HG03060 (cell line): ENCODE measurements at regions not wholly inside any gene's neighbourhood (a gene's known extent, or its start where the extent isn't known, plus 50 kb on each side); places are given as distances from the start of the nearest gene placed in this dataset.
"Not testable (repeated sequence)": the region's sequence is repeated elsewhere in the genome, so short reads cannot be mapped to it uniquely, and the experiment has no call there.

Experiments used
- ATAC-seq: cut with Tn5 transposase; IDR thresholded peaks from one replicate; pipeline ENCODE4 v1.9.1; 2021; ENCODE audit warnings: low read depth, moderate number of reproducible peaks; ENCODE audit not compliant: unreplicated experiment

DNA sequence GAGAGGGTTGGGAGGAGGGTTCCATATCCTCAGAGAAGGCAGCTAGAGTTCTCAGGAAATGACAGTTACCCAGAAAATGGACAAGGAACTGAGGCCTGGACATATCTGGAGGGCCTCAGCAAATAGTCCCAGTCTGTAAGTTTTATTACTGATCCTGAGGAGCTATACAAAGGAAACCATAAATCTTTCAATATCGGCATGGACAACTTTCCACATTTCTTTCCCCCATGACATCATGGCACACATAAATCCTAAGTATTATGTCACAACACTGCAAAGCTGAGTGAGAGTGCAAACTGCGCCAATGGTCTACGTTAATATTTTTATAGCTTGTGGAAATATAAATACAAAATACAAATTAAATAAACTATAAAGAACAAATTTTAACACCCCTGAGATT is 1356.2 kb upstream of the C9orf72 start:
- ATAC-seq: no peak

DNA sequence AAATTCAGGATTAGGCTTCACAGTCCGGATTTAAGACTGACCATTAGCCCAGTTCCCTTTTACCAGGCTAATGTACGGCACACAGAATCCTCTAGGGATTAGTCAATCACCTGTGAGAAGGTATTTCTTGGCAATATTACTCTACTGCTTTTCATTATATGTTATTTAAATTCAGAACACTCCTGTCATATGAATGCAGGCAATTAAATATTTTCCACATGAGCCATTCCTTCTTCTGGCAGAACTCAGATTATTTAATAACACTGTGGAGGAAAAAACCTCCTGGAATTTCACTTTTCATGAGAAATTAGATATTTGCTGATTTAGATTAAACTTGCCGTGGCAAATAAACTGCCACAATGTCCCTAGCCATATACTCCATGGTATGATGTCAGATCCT is 1357.5 kb upstream of the C9orf72 start:
- ATAC-seq: no peak

DNA sequence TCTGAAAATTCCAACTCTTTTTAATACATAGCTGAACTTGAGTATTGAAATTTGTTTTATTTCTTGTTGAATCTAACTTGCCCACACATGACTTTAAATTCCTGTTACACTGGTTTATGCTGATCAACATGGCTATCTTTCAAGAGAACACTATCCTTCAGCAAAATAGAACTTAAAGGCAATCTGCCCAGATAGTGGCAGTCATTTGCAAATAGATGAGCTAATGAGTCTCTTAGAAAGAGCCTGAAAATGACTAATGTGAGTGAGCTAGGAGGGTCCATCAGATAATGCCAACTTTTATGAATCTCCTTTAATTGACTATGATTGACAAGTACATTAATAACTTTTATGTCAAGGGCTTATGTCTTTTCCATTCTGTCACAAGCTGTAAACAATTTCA is 1360.8 kb upstream of the C9orf72 start:
- no peak for ATAC-seq

DNA sequence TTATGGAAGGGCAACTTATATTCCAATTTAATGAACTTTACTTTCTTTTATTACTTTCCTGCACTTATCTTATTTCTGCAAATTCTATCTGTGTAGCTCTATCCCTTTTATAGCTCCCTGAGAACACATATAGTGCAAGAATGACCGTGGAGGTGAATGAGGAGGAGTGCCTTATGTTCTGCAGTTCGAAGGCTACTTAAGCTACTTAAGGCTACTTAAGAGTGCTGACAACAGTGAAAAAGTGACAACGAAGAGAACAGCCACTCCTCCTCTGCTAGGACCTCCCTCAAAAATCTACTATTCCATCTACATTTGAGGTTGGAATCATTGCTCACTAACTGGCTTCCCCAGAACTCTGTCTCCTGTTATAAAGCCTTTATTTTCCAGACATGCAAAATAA is 1365.7 kb upstream of the C9orf72 start:
- no peak for ATAC-seq

DNA sequence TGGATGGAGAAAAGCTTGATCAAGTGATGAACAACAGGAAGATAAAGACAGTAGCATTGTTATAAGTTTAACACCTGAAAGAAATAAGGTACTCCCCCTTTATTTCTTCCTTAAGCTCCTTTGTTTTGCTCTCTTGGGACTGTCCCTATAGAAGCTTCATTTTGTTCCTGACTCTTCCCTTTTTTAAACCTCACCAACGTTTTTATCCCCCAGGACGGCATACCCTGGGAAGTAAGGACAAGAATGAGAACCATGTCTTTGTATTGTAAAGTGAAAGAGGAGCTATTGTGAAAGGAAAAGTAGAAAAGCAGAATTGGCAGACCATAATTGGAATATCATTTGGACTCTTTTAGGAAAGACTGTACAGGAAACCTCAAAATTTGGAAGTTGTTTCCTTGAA is 1368.6 kb upstream of the C9orf72 start:
- ATAC-seq: no peak

DNA sequence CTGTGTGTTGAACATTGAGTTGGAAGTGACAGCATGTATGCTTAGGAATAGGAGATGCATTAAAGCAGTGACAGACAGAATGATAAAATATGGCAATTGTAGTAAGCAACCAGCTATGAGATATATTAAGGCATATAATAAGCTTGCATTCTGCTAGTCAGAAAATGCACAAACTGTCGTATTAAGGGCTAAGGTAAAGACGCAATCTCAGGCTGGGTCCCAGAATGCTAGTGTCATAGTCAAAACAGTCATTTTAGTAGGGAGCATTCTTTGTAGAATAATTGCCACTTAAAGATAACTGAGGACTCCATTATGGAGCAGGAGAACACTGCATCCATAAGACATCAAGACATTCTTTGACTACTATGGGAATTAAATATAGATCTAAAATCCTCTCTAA is 1369.7 kb upstream of the C9orf72 start:
- no peak for ATAC-seq

DNA sequence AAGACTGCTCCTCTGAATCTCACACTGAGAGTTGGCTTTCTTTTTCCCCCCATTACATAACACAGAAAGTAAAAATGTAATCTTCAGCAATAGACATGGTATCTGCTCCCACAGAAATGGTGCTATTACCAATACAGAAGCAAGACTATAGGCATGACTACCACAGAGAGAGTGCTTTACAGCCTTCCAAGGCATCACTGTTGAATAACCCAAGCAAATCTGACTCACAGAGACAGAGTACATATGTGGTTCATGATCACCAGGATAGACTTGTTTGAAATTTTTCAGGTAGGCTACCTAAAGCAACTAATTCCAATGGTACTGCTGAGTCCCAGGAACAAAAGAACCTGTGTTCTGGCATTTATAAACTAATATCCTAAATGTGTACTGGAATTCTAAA is 1373.4 kb upstream of the C9orf72 start:
- ATAC-seq: no peak

DNA sequence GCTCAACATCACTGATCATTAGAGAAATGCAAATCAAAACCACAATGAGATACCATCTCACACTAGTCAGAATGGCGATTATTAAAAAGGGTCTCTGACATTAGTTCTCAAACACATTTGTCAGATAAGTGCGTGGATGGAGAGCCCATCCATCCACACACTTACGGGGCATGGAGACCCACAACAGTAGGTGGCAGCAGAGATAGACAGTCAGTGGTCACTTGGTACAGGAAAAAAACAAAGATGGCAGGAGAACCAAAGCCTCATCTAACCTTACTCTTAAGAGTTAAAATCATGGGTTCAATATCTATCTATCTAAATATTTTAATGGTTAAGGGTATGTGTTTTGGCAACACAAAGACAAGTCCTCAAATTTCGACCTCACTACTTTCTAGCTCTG is 1378.7 kb upstream of the C9orf72 start:
- no peak for ATAC-seq

DNA sequence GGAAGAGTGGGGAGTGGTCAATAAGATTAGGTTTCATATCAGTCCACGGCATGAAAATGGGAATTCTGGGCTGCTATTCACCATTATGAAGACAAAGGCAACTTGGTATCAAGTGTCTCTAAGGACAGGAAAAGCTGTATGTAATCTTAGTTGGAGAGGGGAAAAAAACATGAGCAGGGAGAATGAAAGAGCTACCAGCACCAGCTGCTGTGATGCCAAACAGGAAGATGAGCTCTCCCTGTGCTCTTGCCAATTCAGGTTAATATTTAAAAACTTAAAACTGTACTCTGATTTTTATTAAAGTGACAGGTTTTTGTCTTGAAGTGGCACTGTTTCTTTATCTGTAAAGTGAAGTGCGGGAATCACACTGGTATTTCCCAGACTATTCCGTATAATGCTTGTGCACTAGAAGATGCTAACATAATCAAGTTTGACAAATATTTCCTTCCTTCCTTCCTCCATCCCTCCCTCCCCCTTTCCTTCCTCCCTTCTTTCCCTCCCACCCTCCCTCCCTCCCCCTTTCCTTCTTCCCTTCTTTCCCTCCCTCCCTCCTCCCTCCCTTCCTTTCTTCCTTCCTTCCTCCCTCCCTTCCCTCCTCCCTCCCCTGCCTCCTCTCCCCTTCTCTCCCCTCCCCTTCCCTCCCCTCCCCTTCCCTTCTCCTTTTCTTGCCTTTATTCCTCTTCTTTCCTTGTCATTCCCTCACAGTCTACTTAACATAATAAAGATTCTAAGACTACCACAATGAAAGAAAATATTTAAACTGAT is 1383.0 kb upstream of the C9orf72 start:
- ATAC-seq: no peak

DNA sequence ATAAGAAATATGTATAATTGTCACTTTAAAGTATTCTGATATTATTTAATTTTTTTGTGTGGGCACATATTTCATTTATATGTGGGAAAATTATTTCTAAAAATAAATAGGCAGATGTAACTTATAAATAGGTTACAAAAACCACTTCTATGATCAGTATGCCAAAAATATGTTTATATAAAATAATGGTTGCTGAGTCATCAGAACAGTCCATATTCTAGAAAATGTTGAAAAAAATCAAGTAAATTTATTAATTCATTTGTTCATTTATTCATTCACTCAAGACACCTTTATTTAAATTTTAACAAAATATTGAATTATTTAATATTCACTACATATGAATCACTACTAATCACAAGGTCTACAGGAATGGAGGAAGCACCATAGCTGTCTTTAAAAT is 1387.3 kb upstream of the C9orf72 start:
- no peak for ATAC-seq

DNA sequence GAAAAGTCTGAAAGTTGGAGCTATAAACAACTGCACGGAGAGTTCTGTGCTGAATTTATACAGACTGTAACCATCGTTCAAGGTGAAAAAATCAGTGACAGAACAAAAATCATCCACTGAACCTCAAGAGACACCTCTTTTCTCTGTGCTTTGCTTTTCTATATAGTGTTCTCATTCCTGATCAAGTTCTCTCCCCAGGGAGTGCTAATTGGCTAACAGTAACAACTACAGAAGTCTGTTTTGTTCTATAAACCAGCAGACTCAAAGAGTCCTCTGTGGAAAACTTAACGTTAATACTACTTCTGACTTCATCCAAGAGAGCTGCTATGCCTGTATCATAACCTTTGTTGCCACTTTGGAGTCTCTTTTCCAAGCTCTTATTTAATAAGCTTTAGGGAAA is 1388.3 kb upstream of the C9orf72 start:
- no peak for ATAC-seq

DNA sequence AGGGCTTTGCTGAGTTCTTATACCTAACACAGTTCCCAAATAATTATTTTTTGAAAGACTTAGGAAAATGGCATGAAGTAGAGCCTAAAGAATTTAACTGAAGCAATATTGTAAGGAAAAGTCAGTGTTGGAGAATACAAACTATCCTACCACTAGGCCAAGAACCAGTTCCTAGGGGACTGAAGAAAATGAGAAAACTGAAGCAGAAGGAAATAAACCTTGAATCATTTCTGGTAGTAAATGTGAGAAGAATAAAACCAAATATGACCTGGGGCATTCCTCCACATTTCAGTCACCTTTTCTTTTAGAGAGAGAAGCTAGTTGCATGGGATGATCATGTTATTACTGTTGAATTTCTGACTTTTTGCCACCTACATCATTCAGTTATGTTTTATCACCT is 1393.9 kb upstream of the C9orf72 start:
- ATAC-seq: no peak

DNA sequence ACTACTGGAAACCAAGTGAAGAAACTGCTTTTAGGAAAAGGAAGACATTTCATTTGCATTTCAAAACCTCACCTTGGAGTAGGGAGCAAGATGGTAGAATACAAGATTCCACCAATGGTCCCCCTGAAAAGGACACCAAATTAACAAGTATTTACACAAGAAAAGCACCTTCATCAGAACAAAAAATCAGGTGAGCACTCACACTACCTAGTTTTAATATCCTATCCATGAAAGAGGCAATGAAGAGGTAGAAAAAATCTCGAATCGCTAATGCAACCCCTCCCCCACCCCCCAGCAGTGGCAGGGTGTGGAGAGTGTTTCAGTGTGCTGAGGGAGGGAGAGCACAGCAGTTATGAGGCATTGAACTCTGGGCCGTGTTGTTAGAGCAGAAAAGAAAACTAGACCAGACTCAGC is 1397.0 kb upstream of the C9orf72 start:
- ATAC-seq: no peak

DNA sequence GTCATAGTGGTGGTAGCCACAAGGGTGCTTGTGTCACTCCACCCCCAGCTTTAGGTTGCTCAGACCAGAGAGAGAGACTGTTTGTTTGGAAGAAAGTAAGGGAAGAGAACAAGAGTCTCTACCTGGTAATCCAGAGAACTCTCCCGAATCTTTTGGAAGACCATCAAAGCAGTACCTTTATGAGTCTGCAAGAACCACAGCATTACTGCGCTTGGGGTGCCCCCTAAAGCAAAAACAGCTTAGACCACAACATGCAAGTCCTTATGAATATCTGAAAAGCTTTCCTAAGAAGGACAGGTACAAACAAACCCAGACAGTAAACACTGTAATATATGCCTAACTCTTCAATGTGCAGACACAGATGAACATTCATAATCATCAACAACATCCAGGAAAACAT is 1398.6 kb upstream of the C9orf72 start:
- ATAC-seq: no peak

DNA sequence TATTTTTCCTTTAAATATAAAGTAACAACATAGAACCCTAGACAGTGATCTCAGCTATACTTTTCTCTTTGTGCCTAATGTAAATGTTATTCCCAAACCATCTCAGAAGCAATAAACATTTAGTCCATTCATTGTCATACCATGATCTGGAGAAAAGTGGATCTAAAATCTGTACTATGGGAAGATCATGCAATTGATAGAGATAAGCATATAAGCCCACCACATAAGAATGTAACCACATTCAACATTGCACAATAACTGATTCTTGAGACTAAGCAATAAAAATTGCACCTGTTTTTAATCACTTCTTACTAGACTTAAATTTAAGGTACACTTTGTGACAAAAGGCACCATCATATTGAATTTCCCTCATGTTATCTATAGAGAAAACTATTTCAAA is 1403.0 kb upstream of the C9orf72 start:
- no peak for ATAC-seq

DNA sequence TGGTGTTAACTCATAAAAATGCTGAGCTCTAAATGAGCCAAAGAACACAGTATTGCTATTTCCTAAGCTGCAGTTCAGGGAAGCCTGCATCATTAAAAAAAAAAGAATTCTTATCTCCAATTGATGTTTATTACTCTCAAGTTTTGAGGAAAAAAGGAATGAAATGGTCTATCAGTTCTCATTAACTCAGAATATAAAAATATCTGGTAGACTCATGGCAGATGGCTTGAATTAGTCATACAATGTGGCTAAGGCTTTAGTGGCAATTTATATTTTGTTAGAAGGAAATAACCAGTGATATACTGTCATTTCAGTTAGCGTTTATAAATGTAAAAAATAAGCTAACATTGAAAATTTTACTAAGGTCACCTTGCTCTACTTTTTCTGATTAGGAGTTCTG is 1403.4 kb upstream of the C9orf72 start:
- ATAC-seq: no peak

DNA sequence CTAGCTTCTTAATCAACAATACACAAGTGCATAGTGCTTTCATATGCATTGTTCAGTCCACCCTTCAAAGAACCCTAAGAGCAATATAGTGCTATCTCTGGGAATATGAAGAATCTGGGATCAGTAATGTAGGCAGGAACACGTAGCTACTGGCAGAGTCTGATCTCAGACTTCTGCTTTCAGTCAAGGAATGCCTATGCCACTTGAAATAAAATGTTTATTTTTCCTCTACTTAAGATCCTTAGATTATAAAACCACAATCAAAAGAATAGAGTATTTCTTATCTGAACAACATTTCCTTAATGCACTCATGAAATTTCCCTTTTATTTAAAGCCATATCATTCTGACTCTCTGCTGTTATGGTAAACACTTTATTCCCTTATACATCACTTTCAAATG is 1407.8 kb upstream of the C9orf72 start:
- no peak for ATAC-seq

DNA sequence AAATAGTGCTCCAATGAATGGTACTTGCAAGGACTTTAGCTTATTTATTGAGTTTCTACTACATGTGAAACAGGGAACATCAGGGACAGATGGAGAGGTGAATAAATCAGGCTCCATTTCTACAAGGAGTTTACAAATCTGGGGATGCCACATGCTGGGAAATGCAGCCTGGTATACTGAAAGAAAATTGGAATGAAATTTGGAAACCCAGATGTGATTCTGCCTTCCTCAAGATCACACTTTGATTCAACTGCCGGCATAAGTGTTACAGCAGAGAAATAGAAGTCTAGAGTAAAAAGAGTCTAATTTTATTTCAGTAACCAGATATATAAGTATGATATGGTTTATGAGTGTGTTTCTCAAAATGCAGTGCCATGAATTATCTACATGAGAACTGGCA is 1408.4 kb upstream of the C9orf72 start:
- ATAC-seq: no peak

DNA sequence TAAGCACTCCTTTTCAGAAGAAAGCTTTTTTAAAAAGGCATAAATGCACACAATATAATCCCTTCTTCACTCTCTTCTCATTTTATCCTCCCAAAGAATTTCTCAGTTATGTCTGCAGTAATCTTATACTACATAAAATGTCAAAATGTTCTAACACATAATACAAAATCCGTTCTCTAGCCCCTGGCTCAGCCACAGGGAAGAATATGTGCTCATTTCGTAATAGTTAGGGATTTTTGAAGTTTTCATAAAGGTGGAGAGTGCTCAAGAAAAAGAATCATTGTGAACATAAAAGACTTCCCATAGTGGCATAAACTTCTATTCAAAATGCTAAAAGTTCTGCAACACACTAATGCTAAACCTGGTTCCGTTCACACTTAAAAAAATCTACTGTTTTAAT is 1410.7 kb upstream of the C9orf72 start:
- ATAC-seq: no peak

DNA sequence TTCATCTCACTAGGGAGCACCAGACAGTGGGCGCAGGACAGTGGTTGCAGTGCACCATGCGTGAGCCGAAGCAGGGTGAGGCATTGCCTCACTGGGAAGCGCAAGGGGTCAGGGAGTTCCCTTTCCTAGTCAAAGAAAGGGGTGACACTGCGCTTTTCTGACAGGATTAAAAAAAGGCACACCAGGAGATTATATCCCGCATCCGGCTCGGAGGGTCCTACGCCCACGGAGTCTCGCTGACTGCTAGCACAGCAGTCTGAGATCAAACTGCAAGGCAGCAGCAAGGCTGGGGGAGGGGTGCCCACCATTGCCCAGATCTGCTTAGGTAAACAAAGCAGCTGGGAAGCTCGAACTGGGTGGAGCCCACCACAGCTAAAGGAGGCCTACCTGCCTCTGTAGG is 1416.7 kb upstream of the C9orf72 start:
- not testable (repeated sequence) for ATAC-seq

DNA sequence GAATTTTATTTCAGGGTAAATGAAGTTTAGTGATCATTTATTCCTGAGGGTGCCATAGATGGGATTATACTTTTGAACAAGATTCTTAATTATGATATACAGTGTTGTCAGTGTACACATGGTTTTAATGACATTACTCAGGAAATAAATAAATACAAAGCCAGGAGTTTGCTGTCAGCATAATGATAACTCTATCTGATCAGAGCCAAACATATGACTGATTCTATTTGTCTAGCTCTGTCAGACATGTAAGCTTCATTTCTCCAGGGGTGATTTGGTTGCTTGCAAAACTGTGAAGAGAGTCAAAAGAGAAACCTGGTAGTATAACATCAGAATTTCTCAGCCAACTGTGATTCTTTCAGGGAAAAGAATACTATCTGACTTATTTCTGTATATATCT is 1425.8 kb upstream of the C9orf72 start:
- ATAC-seq: no peak

DNA sequence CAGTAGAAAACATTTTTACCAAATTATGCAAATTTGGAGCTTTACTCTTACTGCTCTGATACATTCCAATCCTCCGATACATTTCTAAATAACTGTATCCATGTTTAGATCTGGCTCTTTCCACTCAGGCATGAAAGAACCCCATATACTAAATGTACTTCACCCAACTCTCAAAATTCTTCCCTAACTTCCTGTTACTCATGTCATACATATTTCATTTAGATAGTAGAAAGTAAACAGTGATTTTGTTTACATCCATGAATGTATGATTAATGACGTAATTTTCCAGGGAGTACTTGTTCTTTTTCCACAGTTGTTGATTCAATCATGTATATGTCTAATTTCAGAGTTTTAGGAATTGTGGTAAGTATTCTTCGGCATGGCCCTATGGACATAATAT is 1426.5 kb upstream of the C9orf72 start:
- ATAC-seq: no peak

DNA sequence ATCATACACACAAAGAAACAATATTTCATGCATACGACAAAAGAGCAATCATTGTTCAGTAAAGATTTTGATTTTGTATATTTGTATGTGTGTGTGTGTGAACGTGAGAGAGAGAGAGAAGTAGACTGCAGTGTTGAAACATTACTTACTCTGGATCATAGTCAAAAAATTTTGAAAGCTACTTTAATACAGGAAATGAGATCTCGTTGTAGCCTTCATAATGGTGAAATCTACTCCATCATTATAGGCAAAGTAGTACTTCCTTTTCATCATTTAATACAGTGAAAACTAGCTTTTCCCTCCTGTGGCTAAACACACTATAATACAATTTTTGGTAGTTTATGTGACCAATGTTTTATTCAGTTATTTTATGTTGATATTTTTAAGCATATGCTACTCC is 1427.7 kb upstream of the C9orf72 start:
- no peak for ATAC-seq
